HCT116 (cell line): ENCODE measurements at regions not wholly inside any gene's neighbourhood (a gene's known extent, or its start where the extent isn't known, plus 50 kb on each side); places are given as distances from the start of the nearest gene placed in this dataset.

Experiments
- ATAC-seq: fragments of 200-7000 bp; cut with Tn5 transposase; 2 replicates; pipeline ENCODE4 v1.9.1; 2020; ENCODE audit warnings: mild to moderate bottlenecking, moderate library complexity
- BruUV-seq: library from RNA; stranded (reverse); fragments of 400-500 nt; replicated peaks from 2 replicates; lab custom pipeline; 2021; lab: Mats Ljungman, UMichigan
- CTCF ChIA-PET: fragments of 300-600 bp; sonication (Branson Sonifier 250); formaldehyde crosslinking; loops from one replicate; lab custom pipeline; 2021; ENCODE audit warnings: antibody characterized with exemption; lab: Charles Lee
- POLR2A ChIA-PET: fragments of 300-600, 350-600 bp; sonication (Branson Sonifier 250); formaldehyde crosslinking; loops from one replicate; lab custom pipeline; 2021; ENCODE audit warnings: antibody characterized with exemption; lab: Charles Lee
- RAD21 ChIA-PET, 2 experiments: fragments of 300-600 bp; sonication (Branson Sonifier 250); formaldehyde crosslinking; loops; one replicate each; lab custom pipeline; 2023; ENCODE audit warnings: low total read pairs in 2 of 2; ENCODE audit not compliant: uncharacterized antibody in 2 of 2, unreplicated experiment in 2 of 2, low non-redundant PET in 1 of 2; lab: Charles Lee
- DNase-seq: peaks from one replicate; pipeline ENCODE4 v3.0.0-alpha.2; 2010; ENCODE audit warnings: low read depth, low spot score
- H2AFZ ChIP-seq: fragments of 200-600 bp; shearing (Covaris generic), sonication (generic); 2 replicates; pipeline ENCODE4 v1.6.1; 2017; ENCODE audit warnings: low read depth, mixed run types, mixed read lengths, antibody characterized with exemption, low read length; ENCODE audit not compliant: poor library complexity, severe bottlenecking
- H3K27ac ChIP-seq: 2 replicates; pipeline ENCODE4 v1.5.1; 2012; ENCODE audit warnings: low read depth, low read length
- H3K27me3 ChIP-seq: fragments of 200-600 bp; sonication (generic); 2 replicates; pipeline ENCODE4 v1.6.1; 2016; ENCODE audit warnings: mixed run types, low read length, mixed read lengths; ENCODE audit not compliant: insufficient read depth
- H3K36me3 ChIP-seq, 2 experiments: fragments of 200-500 bp in 1 of 2; fragments of 200-600 bp in 1 of 2; sonication (Bioruptor generic) in 1 of 2; sonication (generic) in 1 of 2; 2 replicates each; pipeline versions ENCODE4 v1.5.1 to v1.6.1; 2014 to 2016; ENCODE audit warnings: low read length in 2 of 2, inconsistent platforms in 1 of 2, mixed read lengths in 1 of 2, mixed run types in 1 of 2; ENCODE audit not compliant: insufficient read depth in 2 of 2, control insufficient read depth in 1 of 2
- H3K4me1 ChIP-seq, 2 experiments: fragments of 200-600 bp in 1 of 2; sonication (generic) in 1 of 2; 2 replicates each; pipeline versions ENCODE4 v1.5.1 to v1.6.1; 2012 to 2017; ENCODE audit warnings: low read length in 2 of 2, inconsistent platforms in 1 of 2, mild to moderate bottlenecking in 1 of 2, mixed read lengths in 1 of 2, mixed run types in 1 of 2, moderate library complexity in 1 of 2; ENCODE audit not compliant: insufficient read depth in 2 of 2, control insufficient read depth in 1 of 2
- H3K4me2 ChIP-seq: fragments of 200-600 bp; sonication (generic); 2 replicates; pipeline ENCODE4 v1.6.1; 2017; ENCODE audit warnings: mixed run types, low read length, mixed read lengths
- H3K4me3 ChIP-seq, 2 experiments: fragments of 200-600 bp in 1 of 2; sonication (generic) in 1 of 2; replicated peaks in 1 of 2; 2 replicates each; pipeline ENCODE4 v1.5.1; 2011 to 2016; ENCODE audit warnings: low read length in 2 of 2, control low read depth in 1 of 2, low read depth in 1 of 2, mild to moderate bottlenecking in 1 of 2, mixed read lengths in 1 of 2, mixed run types in 1 of 2
- H3K79me2 ChIP-seq: fragments of 200-600 bp; sonication (generic); 2 replicates; pipeline ENCODE4 v1.6.1; 2017; ENCODE audit warnings: mild to moderate bottlenecking, mixed run types, low read length, moderate library complexity, mixed read lengths; ENCODE audit not compliant: insufficient read depth
- H3K9ac ChIP-seq: fragments of 200-600 bp; sonication (generic); 2 replicates; pipeline ENCODE4 v1.6.1; 2016; ENCODE audit warnings: low read length, mixed read lengths
- H3K9me2 ChIP-seq: fragments of 200-600 bp; sonication (generic), shearing (Covaris generic); 2 replicates; pipeline ENCODE4 v1.6.1; 2017; ENCODE audit warnings: mixed run types, mild to moderate bottlenecking, moderate library complexity; ENCODE audit not compliant: insufficient read depth
- H3K9me3 ChIP-seq, 2 experiments: fragments of 200-500 bp in 1 of 2; fragments of 200-600 bp in 1 of 2; sonication (Bioruptor generic) in 1 of 2; sonication (generic) in 1 of 2; 2 replicates each; pipeline ENCODE4 v1.6.1; 2014 to 2017; ENCODE audit warnings: low read length in 2 of 2, mixed read lengths in 2 of 2, inconsistent platforms in 1 of 2, low read depth in 1 of 2, mild to moderate bottlenecking in 1 of 2, mixed run types in 1 of 2, moderate library complexity in 1 of 2; ENCODE audit not compliant: control insufficient read depth in 1 of 2, insufficient read depth in 1 of 2
- H4K20me1 ChIP-seq: fragments of 200-600 bp; sonication (generic), shearing (Covaris generic); 2 replicates; pipeline ENCODE4 v1.6.1; 2017; ENCODE audit warnings: mixed run types, mild to moderate bottlenecking, moderate library complexity; ENCODE audit not compliant: insufficient read depth
- SIN3A ChIP-seq: IDR thresholded peaks from 2 replicates; pipeline ENCODE4 v1.6.1; 2012; ENCODE audit warnings: low read depth
- SP1 ChIP-seq: IDR thresholded peaks from 2 replicates; pipeline ENCODE4 v1.6.1; 2012; ENCODE audit warnings: low read depth
- intact Hi-C: fragments of 100-400 bp; cut with micrococcal nuclease; formaldehyde crosslinking; loops from 2 replicates; pipeline ENCODE4 v1.10.0; 2022
- TF ChIP-seq, protein P1 (sequence below): IDR thresholded peaks from 2 replicates; pipeline ENCODE4 v1.6.1; 2012; ENCODE audit warnings: low read depth
- TF ChIP-seq, protein P2 (sequence below), 3 experiments: fragments of 200-600 bp in 1 of 3; sonication (generic) in 1 of 3; IDR thresholded peaks in 2 of 3; conservative IDR thresholded peaks in 1 of 3; 2 replicates each; pipeline ENCODE4 v1.5.1; 2012 to 2017; ENCODE audit warnings: low read depth in 2 of 3, low read length in 2 of 3, antibody characterized with exemption in 1 of 3, borderline replicate concordance in 1 of 3, control low read depth in 1 of 3, mild to moderate bottlenecking in 1 of 3, mixed read lengths in 1 of 3, mixed run types in 1 of 3, moderate library complexity in 1 of 3; ENCODE audit not compliant: insufficient read depth in 1 of 3

DNA sequence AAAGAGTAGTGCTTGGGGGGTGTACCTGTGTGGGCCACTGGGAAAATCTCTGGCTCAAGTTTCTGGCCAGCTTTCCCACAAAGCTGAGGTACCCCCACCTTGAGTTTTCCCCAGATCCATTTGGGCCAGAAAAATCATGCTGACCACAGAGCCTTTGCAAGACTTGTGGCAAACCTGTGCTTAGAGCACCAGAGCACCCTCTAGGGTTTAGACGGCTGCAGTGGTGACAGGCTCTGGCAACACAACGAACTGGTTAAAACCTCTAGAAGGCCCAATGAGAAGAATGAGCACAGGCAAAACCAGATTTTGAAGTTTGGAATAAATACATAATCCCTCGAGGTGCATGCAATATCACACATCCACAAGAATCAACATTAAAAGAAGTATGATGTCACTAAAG, 290.7 kb upstream of the FOLH1 start:
- no peaks in the 10 kb centered on the region for H3K4me1 ChIP-seq
- no peaks in the 10 kb centered on the region for H3K36me3 ChIP-seq
- H3K9ac ChIP-seq = no peak overlapping the region
- H3K4me3 ChIP-seq = no peak overlapping the region
- RAD21 ChIA-PET = no interaction called here
- POLR2A ChIA-PET = no interaction called here
- intact Hi-C loops = no loop called here
- TF ChIP-seq SP1 = no peak
- no peak for TF ChIP-seq SIN3A
- TF ChIP-seq, protein P1, sequence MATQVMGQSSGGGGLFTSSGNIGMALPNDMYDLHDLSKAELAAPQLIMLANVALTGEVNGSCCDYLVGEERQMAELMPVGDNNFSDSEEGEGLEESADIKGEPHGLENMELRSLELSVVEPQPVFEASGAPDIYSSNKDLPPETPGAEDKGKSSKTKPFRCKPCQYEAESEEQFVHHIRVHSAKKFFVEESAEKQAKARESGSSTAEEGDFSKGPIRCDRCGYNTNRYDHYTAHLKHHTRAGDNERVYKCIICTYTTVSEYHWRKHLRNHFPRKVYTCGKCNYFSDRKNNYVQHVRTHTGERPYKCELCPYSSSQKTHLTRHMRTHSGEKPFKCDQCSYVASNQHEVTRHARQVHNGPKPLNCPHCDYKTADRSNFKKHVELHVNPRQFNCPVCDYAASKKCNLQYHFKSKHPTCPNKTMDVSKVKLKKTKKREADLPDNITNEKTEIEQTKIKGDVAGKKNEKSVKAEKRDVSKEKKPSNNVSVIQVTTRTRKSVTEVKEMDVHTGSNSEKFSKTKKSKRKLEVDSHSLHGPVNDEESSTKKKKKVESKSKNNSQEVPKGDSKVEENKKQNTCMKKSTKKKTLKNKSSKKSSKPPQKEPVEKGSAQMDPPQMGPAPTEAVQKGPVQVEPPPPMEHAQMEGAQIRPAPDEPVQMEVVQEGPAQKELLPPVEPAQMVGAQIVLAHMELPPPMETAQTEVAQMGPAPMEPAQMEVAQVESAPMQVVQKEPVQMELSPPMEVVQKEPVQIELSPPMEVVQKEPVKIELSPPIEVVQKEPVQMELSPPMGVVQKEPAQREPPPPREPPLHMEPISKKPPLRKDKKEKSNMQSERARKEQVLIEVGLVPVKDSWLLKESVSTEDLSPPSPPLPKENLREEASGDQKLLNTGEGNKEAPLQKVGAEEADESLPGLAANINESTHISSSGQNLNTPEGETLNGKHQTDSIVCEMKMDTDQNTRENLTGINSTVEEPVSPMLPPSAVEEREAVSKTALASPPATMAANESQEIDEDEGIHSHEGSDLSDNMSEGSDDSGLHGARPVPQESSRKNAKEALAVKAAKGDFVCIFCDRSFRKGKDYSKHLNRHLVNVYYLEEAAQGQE = no peak
- TF ChIP-seq, protein P2, sequence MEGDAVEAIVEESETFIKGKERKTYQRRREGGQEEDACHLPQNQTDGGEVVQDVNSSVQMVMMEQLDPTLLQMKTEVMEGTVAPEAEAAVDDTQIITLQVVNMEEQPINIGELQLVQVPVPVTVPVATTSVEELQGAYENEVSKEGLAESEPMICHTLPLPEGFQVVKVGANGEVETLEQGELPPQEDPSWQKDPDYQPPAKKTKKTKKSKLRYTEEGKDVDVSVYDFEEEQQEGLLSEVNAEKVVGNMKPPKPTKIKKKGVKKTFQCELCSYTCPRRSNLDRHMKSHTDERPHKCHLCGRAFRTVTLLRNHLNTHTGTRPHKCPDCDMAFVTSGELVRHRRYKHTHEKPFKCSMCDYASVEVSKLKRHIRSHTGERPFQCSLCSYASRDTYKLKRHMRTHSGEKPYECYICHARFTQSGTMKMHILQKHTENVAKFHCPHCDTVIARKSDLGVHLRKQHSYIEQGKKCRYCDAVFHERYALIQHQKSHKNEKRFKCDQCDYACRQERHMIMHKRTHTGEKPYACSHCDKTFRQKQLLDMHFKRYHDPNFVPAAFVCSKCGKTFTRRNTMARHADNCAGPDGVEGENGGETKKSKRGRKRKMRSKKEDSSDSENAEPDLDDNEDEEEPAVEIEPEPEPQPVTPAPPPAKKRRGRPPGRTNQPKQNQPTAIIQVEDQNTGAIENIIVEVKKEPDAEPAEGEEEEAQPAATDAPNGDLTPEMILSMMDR (IDR thresholded peaks at IDR 0.05 in 2 of 3, conservative IDR thresholded peaks at IDR 0.05 in 1 of 3; ENCODE audit: borderline replicate concordance in 1 of 3, insufficient read depth in 1 of 3, low read depth in 2 of 3, low read length in 2 of 3) = no peak
- H3K9me3 ChIP-seq = no peaks in the 10 kb centered on the region; a peak in 1 of 4 replicates
- no peak for ATAC-seq
- DNase-seq = no peak
- no peak overlapping the region for H3K27ac ChIP-seq
- BruUV-seq = no TSS peak
- no peaks in the 10 kb centered on the region for H3K27me3 ChIP-seq
- no peaks in the 10 kb centered on the region for H3K9me2 ChIP-seq
- H3K79me2 ChIP-seq = no peaks in the 10 kb centered on the region
- CTCF ChIA-PET = no interaction called here
- H3K4me2 ChIP-seq = no peak overlapping the region
- H4K20me1 ChIP-seq = no peaks in the 10 kb centered on the region
- no peak overlapping the region for H2AFZ ChIP-seq
